Breast epithelium (tissue), 4 donors: ENCODE measurements at regions not wholly inside any gene's neighbourhood (a gene's known extent, or its start where the extent isn't known, plus 50 kb on each side); places are given as distances from the start of the nearest gene placed in this dataset.

Experiments
- DNase-seq, 2 donors: peaks; one replicate each; pipeline ENCODE4 v3.0.0-alpha.2; 2019; ENCODE audit warnings: low spot score in 2 of 2
- H3K27ac ChIP-seq, 2 donors: fragments of 200-600 bp; sonication (generic) in 1 of 2; one replicate each; pipeline ENCODE4 v1.5.1; 2016 to 2019; ENCODE audit warnings: mild to moderate bottlenecking in 1 of 2
- H3K27me3 ChIP-seq, 2 donors: fragments of 200-600 bp; sonication (generic) in 1 of 2; one replicate each; pipeline versions ENCODE4 v1.5.1 to v1.6.0; 2017 to 2019; ENCODE audit warnings: control low read depth in 1 of 2, mild to moderate bottlenecking in 1 of 2
- H3K36me3 ChIP-seq: fragments of 200-600 bp; one replicate; pipeline ENCODE4 v1.5.1; 2019
- H3K4me1 ChIP-seq, 2 donors: fragments of 200-600 bp; sonication (generic); one replicate each; pipeline ENCODE4 v1.5.1; 2016 to 2019; ENCODE audit warnings: control low read depth in 1 of 2
- H3K4me3 ChIP-seq, 3 donors: fragments of 200-600 bp; sonication (generic); 1 replicate in 2 of 3; 2 replicates in 1 of 3; pipeline ENCODE4 v1.5.1; 2016 to 2019; ENCODE audit warnings: mild to moderate bottlenecking in 3 of 3, moderate library complexity in 2 of 3
- H3K9me3 ChIP-seq, 2 donors: fragments of 200-600 bp; sonication (generic) in 1 of 2; one replicate each; pipeline ENCODE4 v1.5.1; 2016 to 2019; ENCODE audit warnings: control low read depth in 1 of 2
- POLR2A ChIP-seq: fragments of 450-650 bp; IDR thresholded peaks from one replicate; pipeline ENCODE4 v1.6.1; 2016; ENCODE audit warnings: antibody characterized with exemption, mild to moderate bottlenecking, moderate library complexity
- POLR2AphosphoS5 ChIP-seq, 3 donors: sonication (generic); formaldehyde crosslinking; IDR thresholded peaks; one replicate each; pipeline ENCODE4 v1.6.1; 2017; ENCODE audit warnings: antibody characterized with exemption in 3 of 3
- intact Hi-C: fragments of 100-400 bp; cut with DNase I; formaldehyde crosslinking; loops from one replicate; pipeline ENCODE4 v1.15.1; 2023; ENCODE audit warnings: low total_unique reads
- TF ChIP-seq, protein P1 (sequence below), 3 donors: fragments of 450-650 bp; IDR thresholded peaks; one replicate each; pipeline ENCODE4 v1.5.1; 2016 to 2017; ENCODE audit warnings: antibody characterized with exemption in 3 of 3, mild to moderate bottlenecking in 3 of 3, moderate library complexity in 3 of 3

DNA sequence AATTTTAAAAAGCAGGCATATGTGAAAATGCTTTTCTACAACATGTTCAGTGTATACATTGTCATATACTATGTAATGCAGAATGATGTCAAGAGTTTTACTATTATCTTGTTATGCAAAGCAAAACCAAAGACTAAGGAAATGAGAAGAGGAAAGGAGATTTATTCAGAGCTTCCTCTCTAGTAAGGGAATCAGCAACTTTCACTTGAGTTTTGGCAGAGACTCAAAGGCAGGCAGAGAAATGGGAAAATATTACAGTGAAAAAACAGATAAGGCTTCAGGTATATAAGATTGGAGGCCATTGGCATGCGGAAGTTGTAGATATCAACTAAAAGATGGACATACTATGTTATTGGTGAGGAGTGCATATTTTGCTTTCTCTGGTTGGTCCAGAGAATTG is 512.0 kb upstream of the PCDH20 start:
- no peak for DNase-seq
- intact Hi-C loops = no loop called here
- TF ChIP-seq, protein P1, sequence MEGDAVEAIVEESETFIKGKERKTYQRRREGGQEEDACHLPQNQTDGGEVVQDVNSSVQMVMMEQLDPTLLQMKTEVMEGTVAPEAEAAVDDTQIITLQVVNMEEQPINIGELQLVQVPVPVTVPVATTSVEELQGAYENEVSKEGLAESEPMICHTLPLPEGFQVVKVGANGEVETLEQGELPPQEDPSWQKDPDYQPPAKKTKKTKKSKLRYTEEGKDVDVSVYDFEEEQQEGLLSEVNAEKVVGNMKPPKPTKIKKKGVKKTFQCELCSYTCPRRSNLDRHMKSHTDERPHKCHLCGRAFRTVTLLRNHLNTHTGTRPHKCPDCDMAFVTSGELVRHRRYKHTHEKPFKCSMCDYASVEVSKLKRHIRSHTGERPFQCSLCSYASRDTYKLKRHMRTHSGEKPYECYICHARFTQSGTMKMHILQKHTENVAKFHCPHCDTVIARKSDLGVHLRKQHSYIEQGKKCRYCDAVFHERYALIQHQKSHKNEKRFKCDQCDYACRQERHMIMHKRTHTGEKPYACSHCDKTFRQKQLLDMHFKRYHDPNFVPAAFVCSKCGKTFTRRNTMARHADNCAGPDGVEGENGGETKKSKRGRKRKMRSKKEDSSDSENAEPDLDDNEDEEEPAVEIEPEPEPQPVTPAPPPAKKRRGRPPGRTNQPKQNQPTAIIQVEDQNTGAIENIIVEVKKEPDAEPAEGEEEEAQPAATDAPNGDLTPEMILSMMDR (IDR thresholded peaks at IDR 0.05) = no peak
- no peak for TF ChIP-seq POLR2AphosphoS5 (IDR thresholded peaks at IDR 0.05)
- TF ChIP-seq POLR2A = no peak
- H3K9me3 ChIP-seq = peaks cover 0 to 11% of the 10 kb centered on the region in 2 donors
- no peak overlapping the region for H3K27ac ChIP-seq
- H3K4me1 ChIP-seq = no peaks in the 10 kb centered on the region
- H3K27me3 ChIP-seq = no peaks in the 10 kb centered on the region
- no peaks in the 10 kb centered on the region for H3K36me3 ChIP-seq
- H3K4me3 ChIP-seq = no peak overlapping the region

- Histone ChIP-seq H3K27me3 (no peaks in the 10 kb centered on the region), H3K36me3 (no peaks in the 10 kb centered on the region), H3K4me1 (no peaks in the 10 kb centered on the region), H3K27ac (no peak overlapping the region), H3K4me3 (no peak overlapping the region), H3K9me3 (peaks cover 0 to 15% of the 10 kb centered on the region in 2 donors)
- TF ChIP-seq POLR2AphosphoS5 (IDR thresholded peaks at IDR 0.05) (no peak), POLR2A (no peak)
- TF ChIP-seq, protein P1 (IDR thresholded peaks at IDR 0.05) = no peak
- DNase-seq = no peak
- intact Hi-C loops = no loop called here
Measured at GRCh38 chr13:61918841-61919240, 503.2 kb upstream of the PCDH20 start.

DNA sequence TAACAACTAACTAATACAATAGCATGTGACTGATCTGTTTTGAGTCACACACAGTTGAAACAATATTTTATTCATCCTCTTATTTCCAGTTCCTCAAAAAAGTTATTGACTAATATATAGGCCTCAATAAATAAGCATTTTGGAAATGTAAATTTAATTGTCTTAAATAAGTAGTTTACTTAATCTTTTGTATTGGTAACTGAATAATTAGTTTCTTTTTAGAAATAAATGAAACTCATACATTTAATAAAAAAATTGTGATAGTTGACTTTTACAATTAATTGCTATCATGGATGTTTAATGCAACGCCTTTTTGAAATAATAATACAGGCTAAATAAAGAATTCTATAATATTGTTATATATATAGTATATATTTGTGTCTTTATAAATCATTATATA is 500.8 kb upstream of the PCDH20 start:
- no peak overlapping the region for H3K27ac ChIP-seq
- TF ChIP-seq, protein P1 (IDR thresholded peaks at IDR 0.05) = no peak
- H3K36me3 ChIP-seq = no peaks in the 10 kb centered on the region
- H3K27me3 ChIP-seq = no peaks in the 10 kb centered on the region
- H3K9me3 ChIP-seq = no peaks in the 10 kb centered on the region
- no peak overlapping the region for H3K4me3 ChIP-seq
- no peaks in the 10 kb centered on the region for H3K4me1 ChIP-seq
- intact Hi-C loops = no loop called here
- no peak for DNase-seq

GRCh38 chr13:61913183-61913582 is 497.5 kb upstream of the PCDH20 start:
- Histone ChIP-seq H3K4me1 (no peaks in the 10 kb centered on the region), H3K9me3 (no peaks in the 10 kb centered on the region), H3K4me3 (no peak overlapping the region), H3K36me3 (no peaks in the 10 kb centered on the region), H3K27me3 (no peaks in the 10 kb centered on the region), H3K27ac (no peak overlapping the region)
- TF ChIP-seq POLR2A (no peak), POLR2AphosphoS5 (IDR thresholded peaks at IDR 0.05) (no peak)
- TF ChIP-seq, protein P1 (IDR thresholded peaks at IDR 0.05) = no peak
- intact Hi-C loops = no loop called here
- DNase-seq = no peak

GRCh38 chr13:61908906-61909615 is 493.4 kb upstream of the PCDH20 start:
- no peak for DNase-seq
- H3K4me1 ChIP-seq = no peaks in the 10 kb centered on the region
- no peak overlapping the region for H3K4me3 ChIP-seq
- no peak for TF ChIP-seq POLR2A
- TF ChIP-seq, protein P1 (IDR thresholded peaks at IDR 0.05) = no peak
- TF ChIP-seq POLR2AphosphoS5 (IDR thresholded peaks at IDR 0.05) = no peak
- H3K27me3 ChIP-seq = no peaks in the 10 kb centered on the region
- intact Hi-C loops = no loop called here
- no peak overlapping the region for H3K27ac ChIP-seq
- H3K36me3 ChIP-seq = no peaks in the 10 kb centered on the region
- no peaks in the 10 kb centered on the region for H3K9me3 ChIP-seq
